Pulmonary artery endothelial cell (primary cell): ENCODE measurements at regions not wholly inside any gene's neighbourhood (a gene's known extent, or its start where the extent isn't known, plus 50 kb on each side); places are given as distances from the start of the nearest gene placed in this dataset.
"Not testable (repeated sequence)": the region's sequence is repeated elsewhere in the genome, so short reads cannot be mapped to it uniquely, and the experiment has no call there.

Source experiments
- DNase-seq: peaks from one replicate; pipeline ENCODE4 v3.0.0-alpha.2; 2011; ENCODE audit warnings: low read depth, low spot score

GRCh38 chr10:32217216-32217615 lies 129.7 kb downstream of the EPC1 start:
- DNase-seq = no peak

GRCh38 chr10:32213838-32214237 lies 133.1 kb downstream of the EPC1 start:
- not testable (repeated sequence) for DNase-seq

GRCh38 chr10:32211046-32211363 lies 136.0 kb downstream of the EPC1 start:
- no peak for DNase-seq

GRCh38 chr10:32210306-32211045 lies 136.5 kb downstream of the EPC1 start:
- DNase-seq = peak; percentile 17

GRCh38 chr10:32208005-32208404 lies 139.0 kb downstream of the EPC1 start:
- DNase-seq = not testable (repeated sequence)

GRCh38 chr10:32207544-32207943 lies 139.4 kb downstream of the EPC1 start:
- peak; percentile 10 for DNase-seq

GRCh38 chr10:32205670-32206069 lies 141.3 kb downstream of the EPC1 start:
- peak; percentile 35 for DNase-seq

- DNase-seq = no peak
Observed at GRCh38 chr10:32204606-32205005, 142.4 kb downstream of the EPC1 start.

GRCh38 chr10:32199714-32200394 lies 143.6 kb upstream of the KIF5B start:
- no peak for DNase-seq

- no peak for DNase-seq
Observed at GRCh38 chr10:32197423-32197822, 141.2 kb upstream of the KIF5B start.

GRCh38 chr10:32190890-32191491 lies 134.8 kb upstream of the KIF5B start:
- DNase-seq = no peak

- DNase-seq = no peak
Observed at GRCh38 chr10:32189400-32190084, 133.3 kb upstream of the KIF5B start.

GRCh38 chr10:32188601-32189000 lies 132.4 kb upstream of the KIF5B start:
- not testable (repeated sequence) for DNase-seq

GRCh38 chr10:32187686-32188085 lies 131.5 kb upstream of the KIF5B start:
- DNase-seq = no peak

GRCh38 chr10:32183652-32184051 lies 127.4 kb upstream of the KIF5B start:
- DNase-seq = not testable (repeated sequence)

GRCh38 chr10:32182476-32182875 lies 126.3 kb upstream of the KIF5B start:
- no peak for DNase-seq

- no peak for DNase-seq
Observed at GRCh38 chr10:32180390-32181280, 124.4 kb upstream of the KIF5B start.

- no peak for DNase-seq
Observed at GRCh38 chr10:32179836-32180235, 123.6 kb upstream of the KIF5B start.

- not testable (repeated sequence) for DNase-seq
Observed at GRCh38 chr10:32177594-32177993, 121.4 kb upstream of the KIF5B start.

GRCh38 chr10:32175629-32176028 lies 119.4 kb upstream of the KIF5B start:
- no peak for DNase-seq

- DNase-seq = no peak
Observed at GRCh38 chr10:32174349-32174893, 118.2 kb upstream of the KIF5B start.
